ENCODE measurements at regions not wholly inside any gene's neighbourhood (a gene's known extent, or its start where the extent isn't known, plus 50 kb on each side); places are given as distances from the start of the nearest gene placed in this dataset.

- DNase-seq = no peak
These were observed 395.4 kb upstream of the SUCLG2 start for GRCh38 chr3:68049776-68050175.

GRCh38 chr3:68045976-68046375, 391.6 kb upstream of the SUCLG2 start:
- DNase-seq = no peak

- DNase-seq = no peak
These were observed 379.5 kb upstream of the SUCLG2 start for GRCh38 chr3:68033867-68034266.

- no peak for DNase-seq
These were observed 377.8 kb upstream of the SUCLG2 start for GRCh38 chr3:68032209-68032608.

GRCh38 chr3:68025189-68025588, 370.8 kb upstream of the SUCLG2 start:
- no peak for DNase-seq

- no peak for DNase-seq
These were observed 365.5 kb upstream of the SUCLG2 start for GRCh38 chr3:68019876-68020275.

- DNase-seq = no peak
These were observed 363.9 kb upstream of the SUCLG2 start for GRCh38 chr3:68018275-68018674.

- DNase-seq = no peak
These were observed 362.7 kb upstream of the SUCLG2 start for GRCh38 chr3:68017069-68017468.

- DNase-seq = no peak
These were observed 355.5 kb upstream of the SUCLG2 start for GRCh38 chr3:68009900-68010299.

- no peak for DNase-seq
These were observed 353.3 kb upstream of the SUCLG2 start for GRCh38 chr3:68007621-68008226.

GRCh38 chr3:68006646-68007045, 352.2 kb upstream of the SUCLG2 start:
- DNase-seq = no peak

- no peak for DNase-seq
These were observed 349.7 kb upstream of the SUCLG2 start for GRCh38 chr3:68004091-68004490.

GRCh38 chr3:67998281-67998680, 343.9 kb upstream of the SUCLG2 start:
- DNase-seq = no peak

- no peak for DNase-seq
These were observed 340.8 kb upstream of the SUCLG2 start for GRCh38 chr3:67995206-67995605.

- no peak for DNase-seq
These were observed 332.3 kb upstream of the SUCLG2 start for GRCh38 chr3:67986706-67987105.

- DNase-seq = no peak
These were observed 328.8 kb upstream of the SUCLG2 start for GRCh38 chr3:67983166-67983565.

- no peak for DNase-seq
These were observed 326.7 kb upstream of the SUCLG2 start for GRCh38 chr3:67981077-67981476.

GRCh38 chr3:67979342-67979741, 324.9 kb upstream of the SUCLG2 start:
- no peak for DNase-seq

- DNase-seq = no peak
These were observed 323.4 kb upstream of the SUCLG2 start for GRCh38 chr3:67977762-67978161.

GRCh38 chr3:67976663-67977062, 322.3 kb upstream of the SUCLG2 start:
- no peak for DNase-seq

- DNase-seq = no peak
These were observed 310.2 kb upstream of the SUCLG2 start for GRCh38 chr3:67964596-67964995.

GRCh38 chr3:67957268-67957667, 302.9 kb upstream of the SUCLG2 start:
- no peak for DNase-seq

- no peak for DNase-seq
These were observed 293.5 kb upstream of the SUCLG2 start for GRCh38 chr3:67947808-67948508.

- DNase-seq = no peak
These were observed 292.0 kb upstream of the SUCLG2 start for GRCh38 chr3:67946436-67946835.

GRCh38 chr3:67943546-67943945, 289.1 kb upstream of the SUCLG2 start:
- no peak for DNase-seq

All from suppressor macrophage (primary cell).